ENCODE measurements at regions not wholly inside any gene's neighbourhood (a gene's known extent, or its start where the extent isn't known, plus 50 kb on each side); places are given as distances from the start of the nearest gene placed in this dataset.

GRCh38 chr12:58586762-58587161 lies 333.5 kb downstream of the LRIG3 start:
- H3K4me3 ChIP-seq (ENCODE audit: low read depth in 1 of 2, low read length in 2 of 2): no peak overlapping the region
- no peak overlapping the region for H3K9ac ChIP-seq (ENCODE audit: low read depth, low read length)
- DNase-seq (no peak), ATAC-seq (ENCODE audit: insufficient read depth, low read depth) (no peak)
- no peaks in the 10 kb centered on the region for H4K20me1 ChIP-seq (ENCODE audit: insufficient read depth, low read length)
- H3K27ac ChIP-seq (ENCODE audit: low read length): no peak overlapping the region
- no peak overlapping the region for H3K4me2 ChIP-seq (ENCODE audit: insufficient read depth, low read length)
- H2AFZ ChIP-seq (ENCODE audit: low read depth, low read length): no peak overlapping the region
- TF ChIP-seq CTCF (IDR thresholded peaks at IDR 0.05; ENCODE audit: borderline replicate concordance, extremely low read depth, low read length, poor library complexity, severe bottlenecking): no peak
- no peak for TF ChIP-seq EZH2 (IDR thresholded peaks at IDR 0.05; ENCODE audit: borderline replicate concordance, low read depth, low read length, severe bottlenecking)
- H3K9me3 ChIP-seq (ENCODE audit: insufficient read depth, low read length, severe bottlenecking): no peaks in the 10 kb centered on the region
- no peaks in the 10 kb centered on the region for H3K36me3 ChIP-seq (ENCODE audit: insufficient read depth, low read length)
- H3K4me1 ChIP-seq (ENCODE audit: insufficient read depth, low read length): no peaks in the 10 kb centered on the region
- H3K27me3 ChIP-seq (ENCODE audit: insufficient read depth, low read length, poor library complexity): no peaks in the 10 kb centered on the region
- no peaks in the 10 kb centered on the region for H3K79me2 ChIP-seq (ENCODE audit: insufficient read depth, low read length)

GRCh38 chr12:58588770-58589169 lies 331.5 kb downstream of the LRIG3 start:
- Histone ChIP-seq H3K4me3 (ENCODE audit: low read depth in 1 of 2, low read length in 2 of 2) (no peak overlapping the region), H4K20me1 (ENCODE audit: insufficient read depth, low read length) (no peaks in the 10 kb centered on the region), H3K4me2 (ENCODE audit: insufficient read depth, low read length) (no peak overlapping the region), H3K27me3 (ENCODE audit: insufficient read depth, low read length, poor library complexity) (no peaks in the 10 kb centered on the region), H3K27ac (ENCODE audit: low read length) (no peak overlapping the region), H3K36me3 (ENCODE audit: insufficient read depth, low read length) (no peaks in the 10 kb centered on the region), H2AFZ (ENCODE audit: low read depth, low read length) (no peak overlapping the region), H3K9ac (ENCODE audit: low read depth, low read length) (no peak overlapping the region), H3K79me2 (ENCODE audit: insufficient read depth, low read length) (no peaks in the 10 kb centered on the region), H3K9me3 (ENCODE audit: insufficient read depth, low read length, severe bottlenecking) (no peaks in the 10 kb centered on the region), H3K4me1 (ENCODE audit: insufficient read depth, low read length) (no peaks in the 10 kb centered on the region; the same call in 1 of the 2 replicates)
- ATAC-seq (ENCODE audit: insufficient read depth, low read depth) (no peak), DNase-seq (no peak)
- TF ChIP-seq CTCF (IDR thresholded peaks at IDR 0.05; ENCODE audit: borderline replicate concordance, extremely low read depth, low read length, poor library complexity, severe bottlenecking) (no peak), EZH2 (IDR thresholded peaks at IDR 0.05; ENCODE audit: borderline replicate concordance, low read depth, low read length, severe bottlenecking) (no peak)

- no peak overlapping the region for H3K4me3 ChIP-seq (ENCODE audit: low read depth in 1 of 2, low read length in 2 of 2)
- H3K4me1 ChIP-seq (ENCODE audit: insufficient read depth, low read length): no peaks in the 10 kb centered on the region; the same call in 1 of the 2 replicates
- H3K9ac ChIP-seq (ENCODE audit: low read depth, low read length): no peak overlapping the region
- H3K9me3 ChIP-seq (ENCODE audit: insufficient read depth, low read length, severe bottlenecking): no peaks in the 10 kb centered on the region
- no peak overlapping the region for H2AFZ ChIP-seq (ENCODE audit: low read depth, low read length)
- no peaks in the 10 kb centered on the region for H3K36me3 ChIP-seq (ENCODE audit: insufficient read depth, low read length)
- H3K4me2 ChIP-seq (ENCODE audit: insufficient read depth, low read length): no peak overlapping the region
- H3K79me2 ChIP-seq (ENCODE audit: insufficient read depth, low read length): no peaks in the 10 kb centered on the region
- TF ChIP-seq EZH2 (IDR thresholded peaks at IDR 0.05; ENCODE audit: borderline replicate concordance, low read depth, low read length, severe bottlenecking) (no peak), CTCF (IDR thresholded peaks at IDR 0.05; ENCODE audit: borderline replicate concordance, extremely low read depth, low read length, poor library complexity, severe bottlenecking) (no peak)
- H3K27me3 ChIP-seq (ENCODE audit: insufficient read depth, low read length, poor library complexity): no peaks in the 10 kb centered on the region
- no peak overlapping the region for H3K27ac ChIP-seq (ENCODE audit: low read length)
- no peaks in the 10 kb centered on the region for H4K20me1 ChIP-seq (ENCODE audit: insufficient read depth, low read length)
- DNase-seq: no peak
- no peak for ATAC-seq (ENCODE audit: insufficient read depth, low read depth)
Measured at GRCh38 chr12:58592475-58593207, 327.7 kb downstream of the LRIG3 start.
